ENCODE measurements at regions not wholly inside any gene's neighbourhood (a gene's known extent, or its start where the extent isn't known, plus 50 kb on each side); places are given as distances from the start of the nearest gene placed in this dataset.
A peak's percentile ranks its signal among the peaks of the same experiment; 100 is the strongest.
"Not testable (repeated sequence)": the region's sequence is repeated elsewhere in the genome, so short reads cannot be mapped to it uniquely, and the experiment has no call there.

DNA sequence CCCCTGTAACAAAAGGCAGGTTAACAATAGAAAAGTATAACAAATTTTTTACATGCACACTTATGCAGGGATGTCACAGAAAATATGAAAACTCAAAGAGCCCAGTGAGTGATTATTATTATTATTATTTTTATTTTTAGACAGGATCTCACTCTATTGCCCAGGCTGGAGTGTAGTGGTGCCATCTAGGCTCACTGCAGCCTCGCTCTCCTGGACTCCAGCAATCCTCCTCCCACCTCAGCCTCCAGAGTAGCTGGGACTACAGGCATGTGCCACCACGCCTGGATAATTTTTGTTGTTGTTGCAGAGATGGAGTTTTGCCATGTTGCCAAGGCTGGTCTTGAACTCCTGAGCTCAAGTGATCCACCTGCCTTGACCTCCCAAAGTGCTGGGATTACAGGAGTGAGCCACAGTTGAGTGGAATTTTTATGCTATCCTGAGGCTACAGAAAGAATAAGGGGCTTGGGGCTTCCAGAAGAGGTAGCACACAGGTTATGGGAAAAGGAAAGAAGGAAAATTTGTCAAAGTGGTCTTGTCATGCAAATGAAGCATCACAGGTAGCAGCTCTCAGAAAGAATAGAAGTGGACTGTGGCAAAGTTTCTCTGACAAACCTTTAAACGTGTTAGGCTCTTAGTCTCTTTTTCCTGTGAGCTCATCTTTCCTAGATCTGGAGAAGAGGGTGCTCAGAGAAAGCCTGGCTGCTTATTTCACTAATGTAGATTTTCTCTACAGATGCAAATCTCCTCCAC lies 87.7 kb upstream of the LSM14A start:
- intact Hi-C loops (cut with micrococcal nuclease) = no loop called here
- ATAC-seq (no peak), DNase-seq (no peak)

- no peak for ATAC-seq
- DNase-seq = no peak
- intact Hi-C loops (cut with micrococcal nuclease) = no loop called here
Observed at GRCh38 chr19:34085336-34085735, 87.0 kb upstream of the LSM14A start.

GRCh38 chr19:34088292-34088691 lies 84.0 kb upstream of the LSM14A start:
- ATAC-seq (no peak), DNase-seq (no peak)
- intact Hi-C loops (cut with micrococcal nuclease) = no loop called here

DNA sequence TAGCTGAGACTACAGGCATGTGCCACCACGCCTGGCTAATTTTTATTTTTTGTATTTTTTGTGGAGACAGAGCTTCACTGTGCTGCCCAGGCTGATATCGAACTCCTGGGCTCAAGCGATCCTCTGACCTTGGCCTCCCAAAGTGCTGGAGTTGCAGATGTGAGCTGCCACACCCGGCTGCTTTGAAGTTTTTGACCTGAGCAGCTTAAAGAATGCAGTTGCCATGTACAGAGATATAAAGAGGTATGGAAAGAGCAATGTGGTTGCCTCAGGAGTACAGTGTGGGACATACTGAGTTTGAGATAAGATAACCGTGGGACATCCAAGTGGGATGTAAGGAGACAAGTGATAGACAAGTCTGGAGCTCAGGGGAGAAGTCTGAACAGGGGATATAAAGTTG lies 82.7 kb upstream of the LSM14A start:
- no peak for DNase-seq
- intact Hi-C loops (cut with micrococcal nuclease) = no loop called here
- ATAC-seq = no peak

- no peak for DNase-seq
- intact Hi-C loops (cut with micrococcal nuclease) = loop anchor here (5.0 kb wide), 1 partner anchor 318 kb away; no protein-coding TSS in a partner anchor
- no peak for ATAC-seq
Observed at GRCh38 chr19:34094960-34095359, 77.3 kb upstream of the LSM14A start.

DNA sequence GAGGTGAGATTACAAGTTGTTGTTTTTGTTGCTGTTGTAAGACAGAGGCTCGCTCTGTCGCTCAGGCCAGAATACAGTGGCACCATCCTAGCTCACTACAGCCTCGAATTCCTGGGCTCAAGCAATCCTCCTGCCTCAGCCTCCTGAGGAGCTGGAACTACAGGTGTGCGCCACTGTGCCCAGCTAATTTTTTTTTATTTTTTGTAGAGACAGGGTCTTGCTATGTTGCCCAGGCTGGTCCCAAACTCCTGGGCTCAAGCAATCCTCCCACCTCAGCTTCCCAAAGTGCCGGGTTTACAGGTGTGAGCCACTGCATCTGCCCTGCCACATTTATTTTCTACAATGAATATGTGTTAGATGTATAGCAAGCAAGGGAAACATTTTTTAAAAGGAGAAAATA lies 76.9 kb upstream of the LSM14A start:
- intact Hi-C loops (cut with micrococcal nuclease) = loop anchor here (5.0 kb wide), 1 partner anchor 318 kb away; no protein-coding TSS in a partner anchor
- not testable (repeated sequence) for DNase-seq, ATAC-seq

GRCh38 chr19:34096020-34096915 lies 76.0 kb upstream of the LSM14A start:
- intact Hi-C loops (cut with micrococcal nuclease) = loop anchor here (5.0 kb wide), 1 partner anchor 319 kb away; no protein-coding TSS in a partner anchor
- ATAC-seq (peak; percentile 34), DNase-seq (no peak)

- ATAC-seq (no peak), DNase-seq (no peak)
- intact Hi-C loops (cut with micrococcal nuclease) = no loop called here
Observed at GRCh38 chr19:34104096-34104495, 68.2 kb upstream of the LSM14A start.

GRCh38 chr19:34104557-34104956 lies 67.7 kb upstream of the LSM14A start:
- DNase-seq = no peak
- no peak for ATAC-seq
- intact Hi-C loops (cut with micrococcal nuclease) = no loop called here

GRCh38 chr19:34109596-34109995 lies 62.7 kb upstream of the LSM14A start:
- ATAC-seq = no peak
- intact Hi-C loops (cut with micrococcal nuclease) = no loop called here
- DNase-seq = no peak

GRCh38 chr19:34118879-34119748 lies 53.2 kb upstream of the LSM14A start:
- no peak for DNase-seq
- ATAC-seq = no peak
- intact Hi-C loops (cut with micrococcal nuclease) = no loop called here

- no peak for DNase-seq
- no peak for ATAC-seq
- intact Hi-C loops (cut with micrococcal nuclease) = no loop called here
Observed at GRCh38 chr19:34120141-34120540, 52.2 kb upstream of the LSM14A start.

DNA sequence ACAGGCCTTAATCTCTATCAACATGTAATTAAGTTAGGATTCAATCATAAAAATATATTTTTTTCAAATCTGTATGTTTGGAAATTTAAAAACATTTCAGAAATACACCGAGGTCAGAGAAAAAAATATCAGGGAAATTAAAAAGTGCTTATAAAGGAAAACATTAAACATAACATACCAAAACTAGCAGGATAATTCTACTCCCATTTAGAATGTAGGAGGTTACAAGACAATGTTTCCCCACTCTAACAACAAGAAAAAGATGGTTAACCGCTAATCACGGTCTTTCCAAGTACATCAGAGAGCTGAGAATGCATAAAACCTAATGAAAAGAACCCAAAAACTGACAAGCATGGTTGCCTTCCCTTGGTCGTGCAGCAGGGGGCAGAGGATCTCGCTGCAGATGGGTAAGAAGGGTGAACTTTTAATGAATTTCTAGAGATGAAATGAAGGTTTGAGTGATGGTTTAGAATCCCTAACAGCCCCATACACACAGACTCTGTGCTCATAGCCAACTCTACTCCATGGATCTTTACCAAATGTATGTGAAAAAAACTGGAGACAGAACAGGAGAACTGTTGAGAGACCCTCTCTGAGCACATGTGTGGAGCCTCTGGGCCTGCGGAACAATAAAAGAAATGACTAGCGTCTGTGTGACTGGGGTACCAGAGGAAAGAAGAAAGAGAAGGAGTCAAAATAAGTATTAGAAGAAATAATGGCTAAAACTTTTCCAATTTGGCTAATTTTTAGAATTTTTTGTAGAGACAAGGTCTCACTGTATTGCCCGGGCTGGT lies 51.3 kb upstream of the LSM14A start:
- intact Hi-C loops (cut with micrococcal nuclease) = no loop called here
- peak; percentile 37 for DNase-seq
- no peak for ATAC-seq
